Activated T-cell treated with anti-CD3 and anti-CD28 coated beads, Interleukin-2, amount 50 U/mL, for 72 hours (primary cell): ENCODE measurements at regions not wholly inside any gene's neighbourhood (a gene's known extent, or its start where the extent isn't known, plus 50 kb on each side); places are given as distances from the start of the nearest gene placed in this dataset.

Experiments
- ATAC-seq, 2 donors: fragments of 150-1000 bp; cut with Tn5 transposase; replicated peaks in 1 of 2; 2 replicates each; pipeline ENCODE4 v1.10.0; 2021; ENCODE audit warnings: moderate library complexity in 2 of 2, mild to moderate bottlenecking in 1 of 2
- DNase-seq, 2 donors: peaks; one replicate each; pipeline ENCODE4 v3.0.0; 2021 to 2022; ENCODE audit warnings: mixed read lengths in 1 of 2
- H3K27ac Mint-ChIP-seq: one replicate; pipeline ENCODE4 v1.8.0; 2022; ENCODE audit warnings: mild to moderate bottlenecking, moderate library complexity, mixed read lengths
- H3K27me3 Mint-ChIP-seq: one replicate; pipeline ENCODE4 v1.8.0; 2022; ENCODE audit warnings: low read depth, mixed read lengths
- H3K36me3 Mint-ChIP-seq, 2 donors: one replicate each; pipeline ENCODE4 v1.8.0; 2022; ENCODE audit warnings: mixed read lengths in 2 of 2, mild to moderate bottlenecking in 1 of 2; ENCODE audit not compliant: insufficient read depth in 2 of 2
- H3K4me1 Mint-ChIP-seq: one replicate; pipeline ENCODE4 v1.8.0; 2022; ENCODE audit warnings: low read depth, mixed read lengths
- H3K4me3 Mint-ChIP-seq, 2 donors: one replicate each; pipeline ENCODE4 v1.8.0; 2022; ENCODE audit warnings: mild to moderate bottlenecking in 2 of 2, mixed read lengths in 2 of 2, moderate library complexity in 2 of 2
- H3K9me3 Mint-ChIP-seq, 2 donors: one replicate each; pipeline ENCODE4 v1.8.0; 2022; ENCODE audit warnings: mixed read lengths in 2 of 2

DNA sequence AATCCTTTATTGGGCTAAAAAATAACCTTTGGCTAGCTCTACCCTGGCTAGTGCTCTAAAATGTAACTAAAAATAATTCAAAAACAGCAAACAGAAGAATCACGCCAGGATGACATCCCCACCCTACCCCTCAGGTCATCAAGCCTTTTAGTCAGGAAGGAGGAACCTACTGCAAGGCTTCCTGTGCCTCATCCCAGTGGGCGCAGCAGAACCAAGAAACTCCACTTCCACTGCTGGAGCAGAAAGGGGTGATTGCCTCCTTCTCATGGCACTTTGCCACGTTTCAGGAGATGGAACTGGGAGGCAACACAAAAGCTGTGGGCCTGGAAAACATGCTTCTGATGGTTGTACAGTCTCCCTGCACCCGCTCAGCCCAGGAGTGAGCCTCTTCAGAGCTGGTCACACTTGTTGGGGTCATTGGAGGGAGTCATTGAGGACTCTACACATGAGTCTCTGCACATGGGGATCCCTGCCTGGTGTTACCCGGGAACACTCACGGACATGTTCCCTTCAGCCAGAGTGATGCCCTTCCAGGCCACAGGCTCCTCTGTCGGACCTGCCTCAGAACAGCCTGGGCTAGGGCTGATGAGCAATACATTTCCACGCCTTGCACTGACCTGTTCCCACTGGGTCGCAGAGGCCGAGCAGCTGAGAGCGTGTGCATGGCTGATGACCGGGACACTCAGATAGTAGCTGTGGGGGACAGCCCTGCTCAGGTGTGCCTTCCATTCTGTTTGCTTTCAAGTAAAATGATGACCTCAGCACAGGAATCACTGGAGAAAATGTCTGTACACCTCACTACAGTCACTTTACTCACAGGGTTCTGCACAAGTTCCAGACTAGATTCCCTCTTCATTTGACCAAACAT, 355.3 kb downstream of the FGFR2 start:
- Mint-ChIP-seq H3K9me3 (peaks cover 2 to 5% of the 10 kb centered on the region in 2 donors), H3K36me3 (peaks cover 0 to 2% of the 10 kb centered on the region in 2 donors), H3K27ac (no peak overlapping the region), H3K4me1 (no peaks in the 10 kb centered on the region), H3K27me3 (peaks cover 16% of the 10 kb centered on the region), H3K4me3 (no peak overlapping the region)
- no peak for DNase-seq
- no peak for ATAC-seq

DNA sequence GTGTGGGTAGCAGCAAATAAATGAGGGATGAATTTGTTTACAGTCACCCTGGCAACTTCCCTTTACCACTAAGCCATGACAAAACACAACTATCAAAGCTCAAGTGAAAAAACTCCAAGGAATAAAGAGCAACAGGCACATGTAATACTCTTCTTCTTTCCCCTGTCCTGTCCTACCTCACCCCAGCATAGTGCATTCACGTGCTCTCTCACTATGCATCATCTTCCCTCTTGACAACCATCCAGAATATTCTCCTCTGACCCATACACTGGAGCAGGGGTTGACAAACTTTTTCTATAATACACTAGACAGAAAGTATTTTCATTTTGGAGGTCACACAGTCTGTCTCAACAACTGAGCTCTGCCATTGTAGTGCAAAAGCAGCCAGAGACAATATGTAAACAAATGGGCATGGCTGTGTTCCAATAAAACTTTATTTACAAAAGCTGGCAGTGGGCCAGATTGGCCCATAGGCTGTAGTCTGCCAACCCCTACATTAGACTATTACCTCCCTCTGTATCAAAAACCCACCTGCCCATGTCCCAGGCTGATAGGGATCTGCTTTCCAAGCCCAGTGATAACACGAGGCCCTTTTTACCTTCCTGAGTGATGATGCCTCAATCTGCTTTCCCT, 354.5 kb downstream of the FGFR2 start:
- Mint-ChIP-seq H3K27ac (no peak overlapping the region), H3K4me1 (no peaks in the 10 kb centered on the region), H3K4me3 (no peak overlapping the region), H3K27me3 (peaks cover 16% of the 10 kb centered on the region), H3K9me3 (peaks cover 0 to 2% of the 10 kb centered on the region in 2 donors), H3K36me3 (no peaks in the 10 kb centered on the region)
- DNase-seq (no peak), ATAC-seq (no peak)

DNA sequence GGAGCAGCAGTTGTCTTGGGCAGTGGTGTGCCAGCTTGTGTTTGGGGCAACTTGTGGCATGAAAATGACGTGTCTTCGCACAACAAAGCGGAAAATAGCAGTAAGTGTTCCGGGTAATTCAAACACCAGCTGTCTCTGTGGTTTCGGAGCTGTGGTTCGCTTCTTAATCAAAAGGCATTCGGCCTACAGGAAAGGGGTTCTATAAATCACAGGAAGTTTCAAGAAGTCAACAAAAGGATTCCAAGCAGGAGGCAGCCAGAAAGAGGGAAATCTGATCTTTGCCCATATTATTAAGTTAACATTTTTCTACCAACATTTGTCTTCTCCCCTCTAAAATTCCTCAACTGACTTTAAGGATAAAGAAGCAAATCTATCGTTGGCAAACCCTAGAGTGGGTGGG, 353.4 kb downstream of the FGFR2 start:
- Mint-ChIP-seq H3K27me3 (peaks cover 16% of the 10 kb centered on the region), H3K9me3 (peaks cover 0 to 2% of the 10 kb centered on the region in 2 donors), H3K27ac (no peak overlapping the region), H3K4me3 (no peak overlapping the region), H3K4me1 (no peaks in the 10 kb centered on the region), H3K36me3 (no peaks in the 10 kb centered on the region)
- no peak for DNase-seq
- no peak for ATAC-seq

DNA sequence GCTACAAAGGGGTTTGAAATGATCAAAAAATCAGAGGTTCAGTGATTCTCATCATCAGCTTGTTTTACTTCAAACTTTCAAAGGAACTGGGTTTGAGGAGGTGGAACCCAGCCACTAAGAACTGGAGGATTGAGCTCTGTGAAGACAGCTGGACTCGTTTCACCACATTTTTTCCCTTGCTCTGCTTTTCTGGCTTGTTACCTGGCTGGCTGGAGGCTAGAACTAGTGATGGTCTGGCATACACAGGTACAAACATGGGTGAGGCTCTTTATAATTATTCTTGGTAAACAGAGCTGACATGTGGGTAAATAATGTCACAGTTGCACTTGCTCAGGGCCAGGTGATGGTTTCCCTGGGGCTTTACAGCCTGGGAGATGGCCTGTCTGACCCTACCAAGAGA, 352.5 kb downstream of the FGFR2 start:
- peaks cover 0 to 1% of the 10 kb centered on the region in 2 donors for H3K9me3 Mint-ChIP-seq
- H3K27ac Mint-ChIP-seq = no peak overlapping the region
- peaks cover 16% of the 10 kb centered on the region for H3K27me3 Mint-ChIP-seq
- no peak overlapping the region for H3K4me3 Mint-ChIP-seq
- DNase-seq (no peak), ATAC-seq (no peak)
- no peaks in the 10 kb centered on the region for H3K36me3 Mint-ChIP-seq
- H3K4me1 Mint-ChIP-seq = no peaks in the 10 kb centered on the region

DNA sequence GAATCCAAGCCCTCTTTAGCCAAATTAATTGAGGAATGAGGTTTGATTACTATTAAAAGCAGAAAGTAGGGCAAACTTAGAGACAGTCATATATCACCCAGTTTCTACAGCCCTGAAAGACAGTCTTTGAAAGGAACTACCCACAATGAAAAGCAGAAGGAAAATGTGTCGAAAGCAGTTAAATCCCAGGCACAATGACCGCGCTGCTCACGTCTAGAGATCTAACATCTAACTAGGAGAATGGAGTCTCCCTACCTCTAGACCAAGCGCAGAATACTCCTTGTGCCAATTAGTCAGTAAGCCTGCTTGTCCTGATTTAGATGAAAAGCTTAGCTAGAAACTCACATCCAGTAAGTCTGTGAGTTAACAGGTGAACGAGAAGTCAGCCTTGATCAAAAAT, 350.0 kb downstream of the FGFR2 start:
- ATAC-seq = no peak
- DNase-seq = no peak
- Mint-ChIP-seq H3K9me3 (no peaks in the 10 kb centered on the region), H3K27ac (no peak overlapping the region), H3K36me3 (no peaks in the 10 kb centered on the region), H3K4me3 (no peak overlapping the region), H3K27me3 (peaks cover 16% of the 10 kb centered on the region), H3K4me1 (no peaks in the 10 kb centered on the region)

DNA sequence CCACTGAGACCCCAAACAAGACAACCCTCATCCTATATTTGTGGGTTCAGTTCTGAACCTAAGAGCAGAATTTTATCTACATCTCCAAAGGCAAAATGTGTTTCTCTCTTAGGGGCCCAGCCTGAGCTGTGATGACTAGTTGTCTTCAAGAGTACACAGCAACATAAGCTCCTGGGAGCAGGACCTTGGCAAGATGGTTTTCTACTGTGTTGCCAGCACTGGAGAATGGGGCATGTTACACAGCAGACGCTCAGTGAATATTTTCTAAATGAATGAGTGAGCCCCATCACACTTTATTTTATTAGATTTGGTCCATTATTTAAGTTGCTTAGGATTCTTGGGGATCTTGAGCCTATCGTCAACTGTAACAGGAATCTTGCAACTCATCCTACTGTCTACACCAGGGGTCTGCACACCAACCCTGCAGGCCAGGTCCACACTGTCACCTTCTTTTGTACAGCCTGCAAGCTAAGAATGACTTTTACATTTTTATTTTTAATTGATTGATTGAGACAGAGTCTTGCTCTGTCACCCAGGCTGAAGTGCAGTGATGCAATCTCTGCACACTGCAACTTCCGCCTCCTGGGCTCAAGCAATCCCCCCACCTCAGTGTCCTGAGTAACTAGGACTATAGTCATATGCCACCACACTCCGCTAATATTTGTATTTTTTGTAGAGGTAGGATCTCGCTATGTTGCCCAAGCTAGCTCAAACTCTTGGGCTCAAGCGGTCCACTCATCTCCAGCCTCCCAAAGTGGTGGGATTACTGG, 347.1 kb downstream of the FGFR2 start:
- no peaks in the 10 kb centered on the region for H3K36me3 Mint-ChIP-seq
- ATAC-seq = no peak
- H3K4me3 Mint-ChIP-seq = no peak overlapping the region
- DNase-seq = no peak
- no peaks in the 10 kb centered on the region for H3K9me3 Mint-ChIP-seq
- H3K4me1 Mint-ChIP-seq = no peaks in the 10 kb centered on the region
- peaks cover 6% of the 10 kb centered on the region for H3K27me3 Mint-ChIP-seq
- no peak overlapping the region for H3K27ac Mint-ChIP-seq

DNA sequence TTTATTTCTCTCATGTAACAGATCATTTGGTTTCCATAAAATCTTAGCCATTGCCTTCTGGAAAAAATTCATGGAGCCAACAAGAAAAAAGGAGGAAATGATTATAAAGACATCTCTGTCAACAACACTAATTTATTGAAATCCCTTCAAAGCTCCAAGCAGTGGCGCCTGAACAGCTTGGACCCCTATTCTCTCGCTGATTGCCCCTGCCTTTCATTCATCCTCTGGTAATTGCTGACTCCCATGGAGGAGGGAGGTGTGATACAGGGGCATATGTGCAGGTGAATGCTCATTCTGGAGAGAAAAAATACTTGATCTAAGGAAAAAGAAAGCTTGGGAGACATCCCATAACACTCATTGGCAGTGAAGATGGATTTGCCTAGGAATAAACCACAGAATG, 345.5 kb downstream of the FGFR2 start:
- Mint-ChIP-seq H3K36me3 (no peaks in the 10 kb centered on the region), H3K27me3 (no peaks in the 10 kb centered on the region), H3K4me3 (no peak overlapping the region), H3K27ac (no peak overlapping the region), H3K4me1 (no peaks in the 10 kb centered on the region), H3K9me3 (peaks cover 0 to 2% of the 10 kb centered on the region in 2 donors)
- ATAC-seq (no peak), DNase-seq (no peak)

DNA sequence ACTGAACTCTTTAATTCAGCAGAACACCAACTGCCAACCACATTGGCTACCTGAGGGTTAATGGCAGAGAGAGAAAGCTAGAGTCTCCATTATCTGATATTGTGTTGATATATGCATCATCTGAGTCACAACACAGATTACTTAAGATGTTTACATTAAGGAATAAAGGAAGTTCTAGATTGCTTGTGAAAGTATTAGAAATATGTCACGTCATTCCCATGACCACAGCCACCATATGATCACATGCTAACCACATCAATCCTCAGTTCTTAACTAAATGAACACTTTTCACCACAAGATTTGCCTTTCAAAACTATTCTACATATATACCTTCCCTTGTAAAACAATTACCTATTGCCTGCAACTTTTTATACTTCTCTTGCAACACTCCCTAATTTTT, 337.9 kb downstream of the FGFR2 start:
- Mint-ChIP-seq H3K27me3 (peaks cover 5% of the 10 kb centered on the region), H3K9me3 (peaks cover 2 to 3% of the 10 kb centered on the region in 2 donors), H3K27ac (no peak overlapping the region), H3K36me3 (no peaks in the 10 kb centered on the region), H3K4me1 (no peaks in the 10 kb centered on the region), H3K4me3 (no peak overlapping the region)
- ATAC-seq (no peak), DNase-seq (no peak)

DNA sequence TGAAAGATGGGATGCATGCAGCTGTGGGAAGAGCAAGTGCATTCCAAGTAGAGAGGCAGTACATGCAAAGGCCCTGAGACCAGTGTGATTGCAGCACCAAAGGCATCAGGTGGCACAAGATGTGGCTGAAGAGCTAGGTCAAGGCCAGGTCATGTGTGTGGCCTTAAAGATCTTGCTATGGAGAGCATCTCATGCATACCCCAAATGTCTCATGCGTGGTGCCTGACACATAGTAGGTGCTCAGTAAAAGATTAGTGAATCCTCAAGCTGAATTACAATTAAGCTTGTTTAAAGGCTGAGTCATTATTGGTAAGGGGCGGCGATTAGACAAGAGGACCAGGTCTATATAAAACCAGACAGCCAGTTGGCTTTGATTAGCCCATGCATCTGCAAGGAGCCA, 336.6 kb downstream of the FGFR2 start:
- ATAC-seq (no peak), DNase-seq (no peak)
- H3K36me3 Mint-ChIP-seq = no peaks in the 10 kb centered on the region
- H3K27me3 Mint-ChIP-seq = peaks cover 5% of the 10 kb centered on the region
- H3K4me1 Mint-ChIP-seq = no peaks in the 10 kb centered on the region
- no peak overlapping the region for H3K27ac Mint-ChIP-seq
- no peak overlapping the region for H3K4me3 Mint-ChIP-seq
- H3K9me3 Mint-ChIP-seq = peaks cover 2 to 3% of the 10 kb centered on the region in 2 donors

DNA sequence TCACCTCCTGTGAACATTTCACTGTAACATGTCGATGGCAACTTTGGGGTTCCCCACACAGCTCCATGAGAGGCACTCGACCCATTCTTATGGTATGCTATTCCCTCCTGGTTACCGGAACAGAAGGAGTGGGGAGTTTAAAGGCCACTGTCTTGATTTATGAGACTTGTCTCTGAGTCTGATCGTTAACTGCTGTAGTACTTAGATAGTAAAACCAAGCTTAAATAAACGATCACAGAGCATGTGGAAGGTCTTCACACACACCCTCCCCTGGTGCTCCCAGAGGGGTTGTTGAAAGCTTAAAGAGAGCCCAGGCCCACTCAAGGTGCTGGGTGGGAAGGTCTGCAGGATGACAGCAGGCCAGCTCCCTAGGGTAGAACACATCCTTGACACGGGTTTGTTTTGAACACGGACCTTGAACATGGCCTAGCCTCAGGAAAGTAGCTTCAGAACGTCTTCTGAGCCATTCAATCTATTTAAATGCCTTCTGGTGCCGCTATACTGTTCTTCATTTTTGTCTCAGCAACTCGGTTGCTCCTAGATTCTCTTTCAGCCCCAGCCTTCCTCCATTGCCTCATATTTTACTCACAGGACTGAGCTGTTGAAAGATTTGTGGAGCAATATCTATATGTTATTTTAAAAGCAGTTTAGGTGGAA, 335.3 kb downstream of the FGFR2 start:
- DNase-seq (no peak), ATAC-seq (no peak)
- no peaks in the 10 kb centered on the region for H3K36me3 Mint-ChIP-seq
- H3K9me3 Mint-ChIP-seq = peaks cover 0 to 3% of the 10 kb centered on the region in 2 donors
- peaks cover 5% of the 10 kb centered on the region for H3K27me3 Mint-ChIP-seq
- no peak overlapping the region for H3K4me3 Mint-ChIP-seq
- no peaks in the 10 kb centered on the region for H3K4me1 Mint-ChIP-seq
- no peak overlapping the region for H3K27ac Mint-ChIP-seq

DNA sequence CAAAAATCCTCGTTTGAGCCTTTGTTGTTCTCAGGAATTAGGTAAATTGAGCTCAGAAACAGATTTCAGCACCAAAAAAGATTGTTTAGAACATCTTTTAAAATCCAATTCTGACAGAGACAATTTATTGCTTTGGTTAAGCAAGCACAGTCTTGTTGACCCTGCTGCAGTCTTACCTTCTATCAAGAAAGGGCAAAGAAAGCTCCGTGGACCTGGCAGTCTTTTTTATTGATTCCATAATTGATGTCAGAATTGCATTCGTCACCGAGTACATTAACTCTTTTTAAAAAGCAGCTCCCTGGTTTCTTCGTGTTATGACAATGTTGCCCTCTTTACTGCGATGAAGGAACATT, 334.8 kb downstream of the FGFR2 start:
- Mint-ChIP-seq H3K4me1 (no peaks in the 10 kb centered on the region), H3K4me3 (no peak overlapping the region), H3K36me3 (no peaks in the 10 kb centered on the region), H3K27ac (no peak overlapping the region), H3K27me3 (peaks cover 5% of the 10 kb centered on the region), H3K9me3 (peaks cover 0 to 4% of the 10 kb centered on the region in 2 donors)
- ATAC-seq (no peak), DNase-seq (no peak)

DNA sequence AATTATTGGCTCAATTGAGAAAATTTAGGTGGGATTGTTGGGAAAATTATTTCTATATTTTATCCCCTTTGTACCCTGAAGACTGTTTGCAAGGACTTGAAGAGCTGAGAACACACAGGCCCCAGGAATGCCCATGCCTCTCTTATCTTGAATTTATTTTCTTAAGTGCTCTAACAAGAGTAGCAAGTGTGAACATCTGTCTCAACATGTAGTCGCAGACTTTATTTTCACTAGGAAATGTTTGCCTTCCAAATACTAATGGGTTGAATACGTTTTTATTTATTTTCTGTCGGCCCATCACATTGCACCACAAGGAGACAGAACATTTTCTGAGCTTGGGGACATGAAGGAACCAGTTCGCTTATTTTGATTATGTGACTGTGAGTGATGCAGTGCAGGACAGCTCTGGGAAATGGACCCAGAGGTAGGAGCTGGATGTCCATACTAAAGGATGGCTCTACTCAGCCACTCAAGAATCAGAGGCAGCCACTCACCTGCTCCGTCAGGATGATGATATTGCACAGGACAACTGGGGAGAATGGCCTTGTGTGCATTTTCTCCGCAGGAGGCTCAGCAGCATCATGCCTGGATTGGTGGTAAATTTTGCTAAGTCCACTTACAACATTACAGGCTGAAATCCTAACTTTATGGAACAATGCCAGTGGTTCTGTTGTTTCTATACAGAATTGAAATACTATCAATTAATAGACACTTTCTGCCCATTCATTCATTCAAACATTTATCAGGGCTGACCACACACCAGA, 332.7 kb downstream of the FGFR2 start:
- Mint-ChIP-seq H3K4me1 (no peaks in the 10 kb centered on the region), H3K4me3 (no peak overlapping the region), H3K9me3 (peaks cover 0 to 4% of the 10 kb centered on the region in 2 donors), H3K36me3 (no peaks in the 10 kb centered on the region), H3K27ac (no peak overlapping the region), H3K27me3 (peaks cover 5% of the 10 kb centered on the region)
- ATAC-seq = no peak
- no peak for DNase-seq
